ENCODE measurements at regions not wholly inside any gene's neighbourhood (a gene's known extent, or its start where the extent isn't known, plus 50 kb on each side); places are given as distances from the start of the nearest gene placed in this dataset.

- no peak for TF ChIP-seq CTCF (conservative IDR thresholded peaks at IDR 0.05; ENCODE audit: low read depth, low read length)
- TF ChIP-seq EZH2 (IDR thresholded peaks at IDR 0.05; ENCODE audit: low read length, unreplicated experiment) = no peak
These were observed 102.2 kb upstream of the STC2 start for GRCh38 chr5:173430394-173430793.

All from PC-3 (cell line).